ENCODE measurements at regions not wholly inside any gene's neighbourhood (a gene's known extent, or its start where the extent isn't known, plus 50 kb on each side); places are given as distances from the start of the nearest gene placed in this dataset.

GRCh38 chr2:204012072-204012653, 75.6 kb downstream of the ICOS start:
- peak; percentile 95 for DNase-seq (ENCODE audit: low spot score)

- no peak for DNase-seq (ENCODE audit: low spot score)
These were observed 78.7 kb downstream of the ICOS start for GRCh38 chr2:204015118-204015843.

- no peak for DNase-seq (ENCODE audit: low spot score)
These were observed 82.2 kb downstream of the ICOS start for GRCh38 chr2:204018717-204019116.

- no peak for DNase-seq (ENCODE audit: low spot score)
These were observed 83.3 kb downstream of the ICOS start for GRCh38 chr2:204019572-204020501.

- no peak for DNase-seq (ENCODE audit: low spot score)
These were observed 84.9 kb downstream of the ICOS start for GRCh38 chr2:204021290-204022081.

GRCh38 chr2:204022550-204022949, 86.0 kb downstream of the ICOS start:
- DNase-seq (ENCODE audit: low spot score) = no peak

DNA sequence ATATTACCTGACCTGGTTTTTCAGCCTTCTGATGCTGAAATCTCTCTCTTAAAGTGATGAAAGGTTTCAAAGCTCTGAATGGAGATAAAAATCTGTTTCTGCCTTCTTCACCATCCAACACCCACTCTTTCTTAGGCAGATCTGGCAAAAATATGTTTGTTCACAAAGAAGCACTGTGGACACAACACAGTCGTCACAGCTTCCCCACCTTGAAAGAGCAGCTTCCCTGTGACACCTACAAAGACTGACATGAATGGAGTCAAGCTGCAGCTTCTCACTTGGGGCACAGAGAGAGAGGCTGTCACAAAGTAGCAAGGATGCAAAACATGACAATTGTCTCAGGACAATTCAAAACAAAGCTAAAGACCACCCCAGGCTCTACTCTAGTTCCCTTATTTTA, 86.5 kb downstream of the ICOS start:
- DNase-seq (ENCODE audit: low spot score) = no peak

DNA sequence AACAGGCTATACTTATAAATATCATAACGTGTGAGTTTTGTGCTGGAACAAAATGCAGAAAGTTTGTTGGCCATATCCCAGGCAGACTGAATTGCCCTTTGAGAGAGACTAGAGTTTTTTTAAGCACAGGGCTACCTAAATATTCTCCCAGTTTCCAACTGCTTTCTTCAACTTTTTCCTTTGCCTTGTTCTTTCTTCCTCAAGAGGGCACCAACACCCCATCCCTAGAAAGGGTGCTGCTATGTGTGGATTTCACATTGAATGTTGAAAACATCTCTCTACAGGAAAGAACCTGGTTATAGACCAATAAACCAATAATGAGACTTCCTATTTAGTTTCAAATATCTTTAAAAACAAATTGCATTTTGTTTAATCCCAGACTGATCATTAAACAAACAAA, 87.9 kb downstream of the ICOS start:
- DNase-seq (ENCODE audit: low spot score) = peak; percentile 65

GRCh38 chr2:204024906-204025475, 88.4 kb downstream of the ICOS start:
- DNase-seq (ENCODE audit: low spot score) = no peak

- no peak for DNase-seq (ENCODE audit: low spot score)
These were observed 89.7 kb downstream of the ICOS start for GRCh38 chr2:204026294-204026693.

GRCh38 chr2:204027091-204027490, 90.5 kb downstream of the ICOS start:
- DNase-seq (ENCODE audit: low spot score) = no peak

DNA sequence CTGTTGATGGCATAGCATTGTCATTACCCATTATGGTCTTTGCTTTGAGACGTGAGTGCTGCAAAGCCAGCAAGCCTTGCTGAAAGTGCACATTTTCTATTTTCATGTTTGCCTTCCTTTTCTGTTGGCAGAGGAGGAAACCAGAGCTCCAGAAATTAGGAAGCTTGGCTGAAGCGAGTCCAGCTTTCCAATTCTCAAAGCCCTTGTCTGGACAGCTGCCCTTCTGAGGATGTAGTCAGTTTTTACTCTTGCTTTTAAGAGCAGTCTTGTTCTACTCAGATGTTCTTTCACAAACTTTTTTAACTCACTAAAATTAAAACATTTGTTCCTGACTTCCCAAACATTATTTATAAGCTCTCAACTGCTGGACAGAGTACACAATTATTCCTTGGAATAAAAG, 93.8 kb downstream of the ICOS start:
- DNase-seq (ENCODE audit: low spot score) = no peak

GRCh38 chr2:204031056-204031455, 94.5 kb downstream of the ICOS start:
- DNase-seq (ENCODE audit: low spot score) = no peak

- no peak for DNase-seq (ENCODE audit: low spot score)
These were observed 95.7 kb downstream of the ICOS start for GRCh38 chr2:204032301-204032700.

DNA sequence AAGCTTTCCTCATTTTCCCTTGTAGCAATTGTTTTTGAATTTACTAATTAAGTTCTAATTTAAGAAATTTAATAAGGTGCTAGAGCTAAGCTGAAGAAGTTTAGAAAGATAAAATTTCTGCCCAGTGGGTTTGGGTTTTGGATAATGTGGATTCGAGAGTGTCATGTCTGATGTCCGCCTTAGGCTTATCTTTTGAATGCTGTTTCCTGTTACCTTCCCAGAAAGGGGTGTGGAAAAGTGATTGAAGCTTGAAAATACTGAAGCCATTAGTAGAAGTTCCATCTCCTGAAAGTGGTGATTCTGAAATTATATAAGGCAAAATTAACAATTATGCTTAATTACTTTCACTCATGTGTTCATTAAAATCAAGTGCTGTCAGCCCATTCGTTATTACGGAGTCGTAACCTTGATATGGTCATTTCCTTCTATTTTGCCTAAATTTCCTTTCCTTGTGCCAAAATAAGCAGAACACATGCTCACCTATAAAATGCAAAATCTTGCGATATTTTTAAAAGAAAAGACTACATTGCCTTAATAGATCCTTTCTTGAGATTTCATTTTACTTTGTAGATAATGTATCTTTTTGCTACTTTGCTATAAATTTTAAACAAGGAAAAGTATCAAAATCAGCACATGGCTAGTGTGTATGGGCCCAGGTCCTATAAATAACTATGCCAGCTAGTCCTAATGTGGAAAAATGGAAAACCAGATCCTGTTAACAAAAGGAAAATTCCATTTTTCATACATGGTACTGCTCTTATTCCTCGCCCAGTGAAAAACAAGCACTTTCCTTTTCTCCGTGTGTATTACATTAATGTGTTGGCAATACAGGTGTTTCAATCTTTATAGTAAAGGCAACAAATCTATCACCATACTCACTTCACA, 97.3 kb downstream of the ICOS start:
- no peak for DNase-seq (ENCODE audit: low spot score)

DNA sequence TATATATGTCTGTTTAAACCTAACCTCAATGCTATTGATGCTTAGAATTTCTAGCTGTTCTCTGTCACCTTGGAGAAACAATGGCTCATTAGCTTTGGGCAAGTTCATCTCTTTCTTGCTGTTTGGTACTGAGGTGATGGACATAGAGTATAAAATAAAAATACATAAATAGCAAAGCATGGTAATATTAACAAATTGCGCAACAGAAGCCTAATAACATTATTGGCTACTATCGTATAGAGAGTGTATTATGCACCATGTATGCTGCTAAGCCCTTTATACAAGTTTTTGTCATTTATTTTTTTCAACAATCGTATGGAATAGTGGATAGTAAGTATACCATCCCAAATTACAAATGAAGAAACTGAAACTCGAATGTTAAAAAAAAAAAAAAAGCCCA, 100.1 kb downstream of the ICOS start:
- no peak for DNase-seq (ENCODE audit: low spot score)

- DNase-seq (ENCODE audit: low spot score) = no peak
These were observed 100.7 kb downstream of the ICOS start for GRCh38 chr2:204037286-204037685.

DNA sequence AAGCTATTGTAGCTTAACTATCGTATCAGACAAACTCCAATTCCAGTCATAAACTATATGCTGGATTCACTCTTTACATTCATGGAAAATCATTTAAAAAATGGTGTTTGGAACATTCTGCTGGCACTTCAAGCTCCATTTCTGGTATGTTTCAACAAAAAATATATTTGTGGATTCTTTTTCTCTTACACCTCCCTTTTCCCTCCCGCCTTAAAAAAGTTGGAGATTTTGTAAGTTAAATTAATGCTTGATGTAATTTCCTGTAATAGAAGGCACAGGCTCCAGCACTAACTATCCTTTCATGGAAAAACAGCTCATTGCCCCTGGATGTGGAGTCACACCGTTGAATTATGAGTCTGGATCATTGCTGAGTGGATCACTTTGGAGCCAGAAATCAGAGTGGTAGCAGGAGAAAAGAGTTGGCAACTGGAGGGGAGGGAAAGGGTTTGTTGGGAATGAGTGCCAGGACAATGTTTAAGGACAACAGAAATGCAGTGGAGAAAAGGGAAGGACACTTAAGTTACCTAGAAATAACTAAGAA, 102.8 kb downstream of the ICOS start:
- no peak for DNase-seq (ENCODE audit: low spot score)

- no peak for DNase-seq (ENCODE audit: low spot score)
These were observed 103.5 kb downstream of the ICOS start for GRCh38 chr2:204040016-204040415.

DNA sequence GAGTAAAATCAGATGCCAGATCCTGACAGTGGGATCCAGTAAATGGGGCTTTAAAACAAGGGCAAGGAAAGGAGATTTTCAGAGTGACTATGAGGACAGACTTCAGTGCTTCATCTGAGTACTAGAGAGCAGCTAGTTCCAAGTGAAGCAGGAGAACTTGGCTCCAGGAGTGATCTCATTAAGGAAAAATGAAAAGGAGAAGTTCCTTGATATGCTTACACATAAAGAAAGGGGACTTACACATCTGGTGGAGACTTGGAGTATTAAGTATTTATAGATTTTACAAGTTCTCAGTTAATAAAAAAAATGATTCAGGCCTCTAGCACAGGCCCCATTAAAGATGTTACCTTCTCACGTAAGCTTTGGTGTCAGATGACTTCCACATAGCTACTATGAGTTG, 105.8 kb downstream of the ICOS start:
- DNase-seq (ENCODE audit: low spot score) = no peak

Data from SK-N-DZ (cell line).